ENCODE measurements at regions not wholly inside any gene's neighbourhood (a gene's known extent, or its start where the extent isn't known, plus 50 kb on each side); places are given as distances from the start of the nearest gene placed in this dataset.

DNA sequence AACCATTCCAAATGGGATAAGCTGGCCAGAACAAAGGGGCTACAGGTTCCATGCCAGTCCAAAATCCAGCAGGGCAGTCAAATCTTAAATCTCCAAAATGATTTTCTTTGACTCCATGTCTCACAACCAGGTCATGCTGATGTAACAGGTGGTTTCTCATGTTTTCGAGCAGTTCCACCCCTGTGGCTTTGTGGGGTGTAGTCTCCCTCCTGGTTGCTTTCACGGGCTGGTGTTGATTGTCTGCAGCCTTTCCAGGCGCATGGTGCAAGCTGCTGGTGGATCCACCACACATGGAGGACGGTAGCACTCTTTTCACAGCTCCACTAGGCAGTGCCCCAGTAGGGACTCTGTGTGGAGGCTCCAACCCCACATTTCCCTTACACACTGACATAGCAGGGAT lies 425.5 kb upstream of the FTMT start:
- no peak for TF ChIP-seq CTCF (conservative IDR thresholded peaks at IDR 0.05)
- TF ChIP-seq ZFX (IDR thresholded peaks at IDR 0.05), result no peak

Measured in C4-2B (cell line).